ENCODE measurements at regions not wholly inside any gene's neighbourhood (a gene's known extent, or its start where the extent isn't known, plus 50 kb on each side); places are given as distances from the start of the nearest gene placed in this dataset.

GRCh38 chr22:49042877-49043859 lies 784.5 kb downstream of the BRD1 start:
- no peak for TF ChIP-seq CTCF (IDR thresholded peaks at IDR 0.05; ENCODE audit: low read depth, low read length, poor library complexity, severe bottlenecking)
- no peak for TF ChIP-seq EZH2phosphoT487 (IDR thresholded peaks at IDR 0.05; ENCODE audit: borderline replicate concordance, low read length)
